Islet precursor cell (in vitro differentiated cells): ENCODE measurements at regions not wholly inside any gene's neighbourhood (a gene's known extent, or its start where the extent isn't known, plus 50 kb on each side); places are given as distances from the start of the nearest gene placed in this dataset.

Source experiments
- DNase-seq: peaks from one replicate; pipeline ENCODE4 v3.0.0-alpha.2; 2018

GRCh38 chr20:24819331-24819965 lies 129.6 kb upstream of the CST7 start:
- no peak for DNase-seq

GRCh38 chr20:24820345-24820744 lies 128.7 kb upstream of the CST7 start:
- DNase-seq: no peak

DNA sequence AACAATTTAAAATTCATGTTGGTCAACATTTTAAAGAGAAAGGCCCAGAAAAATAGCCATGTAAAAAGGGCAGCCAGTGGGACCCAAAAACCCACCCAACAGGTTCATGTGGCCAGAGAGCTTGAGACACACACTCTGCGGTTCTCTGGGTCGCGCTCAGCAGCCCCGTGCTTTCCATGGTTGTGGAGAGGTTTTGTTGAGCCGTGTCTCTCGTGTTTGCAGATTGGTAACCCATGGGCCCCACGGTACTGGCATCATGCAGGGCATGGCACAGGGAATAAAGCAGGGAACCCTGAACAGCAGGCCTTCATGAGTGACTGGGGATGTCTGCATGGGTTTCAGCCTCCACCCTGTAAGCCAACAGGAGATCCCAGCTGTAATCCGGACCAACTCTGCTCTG lies 127.7 kb upstream of the CST7 start:
- DNase-seq: no peak

- peak; percentile 6 for DNase-seq
These were observed 125.8 kb upstream of the CST7 start for GRCh38 chr20:24823176-24823784.

- peak; percentile 35 for DNase-seq
These were observed 124.9 kb upstream of the CST7 start for GRCh38 chr20:24823989-24824693.

GRCh38 chr20:24825591-24825990 lies 123.5 kb upstream of the CST7 start:
- DNase-seq: peak; percentile 22

GRCh38 chr20:24827603-24828295 lies 121.3 kb upstream of the CST7 start:
- DNase-seq: peak; percentile 17

DNA sequence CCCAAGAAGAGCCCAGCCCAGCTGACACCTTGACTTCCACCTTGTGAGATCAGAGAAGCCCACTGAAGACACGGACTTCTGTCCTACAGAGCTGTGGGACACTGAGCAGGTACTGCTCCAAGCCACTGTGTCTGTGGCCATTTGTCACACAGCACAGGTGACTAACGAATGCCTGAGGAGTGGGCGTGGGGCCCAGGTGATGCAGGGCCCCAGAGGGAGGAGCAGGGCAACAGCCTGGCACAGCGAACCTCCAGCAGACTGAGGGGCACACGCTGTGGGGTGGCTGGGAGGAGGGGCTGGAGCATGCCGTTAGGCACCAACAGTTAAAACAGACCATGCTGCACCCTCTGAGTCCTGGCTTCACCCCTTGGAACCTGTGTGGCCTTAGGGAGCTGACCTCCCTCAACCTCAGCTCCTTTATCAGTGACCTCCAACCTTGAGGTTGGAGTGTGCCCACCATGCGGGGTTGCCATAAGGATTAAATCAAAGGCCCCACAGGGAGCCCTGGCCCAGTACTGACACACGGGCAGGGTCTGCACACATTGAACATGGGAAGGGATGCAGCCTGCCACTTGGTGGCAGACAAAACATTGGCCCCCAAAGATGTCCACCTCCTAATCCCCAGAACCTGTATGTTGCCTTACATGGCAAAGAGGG lies 119.9 kb upstream of the CST7 start:
- DNase-seq: peak; percentile 42

GRCh38 chr20:24829649-24830370 lies 119.3 kb upstream of the CST7 start:
- no peak for DNase-seq

GRCh38 chr20:24830649-24831048 lies 118.4 kb upstream of the CST7 start:
- no peak for DNase-seq

DNA sequence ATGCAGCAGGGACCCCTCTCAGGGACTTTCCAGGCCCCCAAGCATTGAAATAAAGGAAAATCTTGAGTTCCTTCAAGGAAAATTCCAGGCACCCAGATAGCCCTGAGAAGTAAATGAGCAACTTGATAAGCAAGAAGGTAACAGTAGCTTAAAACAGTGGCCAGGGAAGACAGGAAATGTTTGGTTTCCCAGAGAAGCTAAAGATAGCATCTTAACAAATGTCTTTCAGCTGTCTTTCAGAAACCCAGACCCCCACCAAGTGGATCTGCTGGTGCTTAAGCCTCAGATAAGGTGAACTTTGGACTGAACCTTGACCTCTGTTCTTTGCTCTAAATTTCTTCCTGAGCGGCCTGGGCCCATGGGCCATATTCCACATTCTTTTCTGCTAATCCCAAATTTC lies 117.8 kb upstream of the CST7 start:
- DNase-seq: peak; percentile 15

DNA sequence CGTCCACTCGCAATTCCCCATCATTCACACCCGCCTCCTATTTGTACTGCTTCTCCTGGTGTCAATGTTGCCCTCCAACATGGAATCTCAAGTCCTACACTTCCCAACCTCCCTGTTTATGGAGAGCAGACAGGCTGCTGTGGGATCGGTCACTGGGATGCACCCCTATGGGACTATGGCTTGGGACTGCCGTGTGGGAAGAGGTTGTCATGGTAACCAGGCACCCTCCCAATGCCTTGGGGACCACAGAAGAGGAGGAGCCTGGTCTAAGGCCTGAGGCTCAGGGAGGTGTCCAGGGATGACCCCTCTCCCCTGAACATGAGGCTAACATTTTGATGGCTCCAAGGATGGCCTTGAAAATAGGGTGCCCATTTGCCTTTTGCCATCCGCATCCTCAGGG lies 116.6 kb upstream of the CST7 start:
- no peak for DNase-seq

GRCh38 chr20:24833592-24833991 lies 115.5 kb upstream of the CST7 start:
- DNase-seq: peak; percentile 24

GRCh38 chr20:24834310-24834709 lies 114.8 kb upstream of the CST7 start:
- DNase-seq: peak; percentile 13

DNA sequence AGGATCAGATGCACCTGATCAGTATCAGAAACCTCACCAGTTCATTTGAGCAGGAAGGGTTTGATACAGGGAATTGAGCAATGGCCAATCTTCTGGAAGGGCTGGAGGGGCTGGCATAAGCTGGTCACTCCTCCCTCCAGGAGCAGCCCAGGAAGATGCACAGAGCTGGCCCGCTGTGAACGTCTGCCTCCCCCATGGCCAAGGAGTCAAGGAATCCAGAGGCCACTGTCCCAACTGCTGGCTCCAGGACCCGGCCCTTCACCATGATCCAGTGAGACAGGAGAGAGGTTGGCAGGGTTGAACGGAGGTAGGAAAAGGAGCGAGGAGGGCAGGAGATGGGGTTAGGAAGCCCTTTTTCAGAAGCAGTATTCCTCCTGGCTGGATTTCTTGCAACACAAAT lies 113.9 kb upstream of the CST7 start:
- DNase-seq: peak; percentile 16

- DNase-seq: peak; percentile 12
These were observed 113.0 kb upstream of the CST7 start for GRCh38 chr20:24836041-24836533.

- peak; percentile 51 for DNase-seq
These were observed 112.3 kb upstream of the CST7 start for GRCh38 chr20:24836661-24837299.

- DNase-seq: peak; percentile 32
These were observed 111.2 kb upstream of the CST7 start for GRCh38 chr20:24837781-24838450.

GRCh38 chr20:24838546-24839535 lies 110.2 kb upstream of the CST7 start:
- DNase-seq: peak; percentile 32
